ENCODE measurements at regions not wholly inside any gene's neighbourhood (a gene's known extent, or its start where the extent isn't known, plus 50 kb on each side); places are given as distances from the start of the nearest gene placed in this dataset.

DNA sequence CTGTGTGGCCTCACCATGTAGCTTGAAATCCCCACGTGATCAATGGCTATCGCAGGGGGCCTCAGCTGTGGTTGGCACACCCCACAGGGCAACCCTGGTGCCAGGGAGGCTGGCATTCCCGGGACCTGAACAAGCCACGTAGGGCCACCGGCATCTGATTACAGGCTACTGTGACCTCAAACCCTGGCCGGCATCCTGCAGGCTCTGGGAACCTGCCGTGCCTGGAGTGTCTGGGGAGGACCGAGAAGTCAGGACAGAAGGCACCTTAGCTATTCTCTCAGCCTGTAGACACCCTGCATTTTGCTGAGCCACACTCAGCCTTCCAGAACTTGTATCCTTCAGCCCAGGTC, 213.0 kb downstream of the GLI2 start:
- DNase-seq (ENCODE audit: low read depth in 2 of 3, low spot score in 2 of 3): no peak

DNA sequence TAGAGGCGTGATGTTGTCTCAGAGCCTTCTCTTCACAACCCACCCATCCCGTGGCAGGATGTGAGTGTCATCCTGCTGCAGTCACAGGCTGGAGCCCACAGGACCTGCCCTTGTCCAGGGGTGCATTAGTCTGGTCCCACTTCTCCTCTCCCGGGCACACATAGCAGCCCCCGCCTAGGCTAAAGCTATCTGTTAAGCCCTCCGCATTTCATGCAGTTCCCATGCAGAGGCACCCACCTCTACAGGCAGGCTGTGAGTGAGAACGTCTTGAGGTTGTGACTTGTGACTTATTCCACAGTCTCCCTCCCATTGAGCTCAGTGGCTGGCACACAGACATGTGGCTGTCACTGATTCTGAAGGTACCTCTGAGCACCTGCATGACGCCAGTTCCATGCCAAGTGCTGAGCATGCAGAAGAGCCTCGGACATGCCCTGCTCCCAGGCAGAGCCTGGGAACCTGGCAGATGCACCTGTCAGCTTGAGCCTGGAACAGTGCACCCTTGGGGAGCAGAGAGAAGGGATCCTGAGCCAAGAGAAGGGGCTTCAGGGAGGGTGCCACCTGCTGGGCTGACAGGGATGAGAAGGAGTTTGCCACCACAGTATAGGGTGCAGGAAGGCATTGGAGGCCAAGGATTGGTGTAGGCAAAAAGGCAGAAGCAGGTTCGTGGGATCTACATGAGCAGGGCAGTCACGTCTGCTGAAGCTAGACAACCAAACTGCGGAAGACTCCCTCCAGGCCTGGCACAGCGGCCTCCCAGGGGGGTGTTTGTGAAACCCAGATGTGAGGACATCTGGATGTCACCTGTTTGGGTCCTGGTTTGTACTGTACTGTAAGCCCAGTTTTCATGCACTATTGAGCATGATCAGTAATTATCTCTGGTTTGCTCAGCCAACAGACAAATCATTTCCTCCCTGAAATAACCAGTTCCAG, 213.6 kb downstream of the GLI2 start:
- DNase-seq (ENCODE audit: low read depth in 2 of 3, low spot score in 2 of 3): no peak

DNA sequence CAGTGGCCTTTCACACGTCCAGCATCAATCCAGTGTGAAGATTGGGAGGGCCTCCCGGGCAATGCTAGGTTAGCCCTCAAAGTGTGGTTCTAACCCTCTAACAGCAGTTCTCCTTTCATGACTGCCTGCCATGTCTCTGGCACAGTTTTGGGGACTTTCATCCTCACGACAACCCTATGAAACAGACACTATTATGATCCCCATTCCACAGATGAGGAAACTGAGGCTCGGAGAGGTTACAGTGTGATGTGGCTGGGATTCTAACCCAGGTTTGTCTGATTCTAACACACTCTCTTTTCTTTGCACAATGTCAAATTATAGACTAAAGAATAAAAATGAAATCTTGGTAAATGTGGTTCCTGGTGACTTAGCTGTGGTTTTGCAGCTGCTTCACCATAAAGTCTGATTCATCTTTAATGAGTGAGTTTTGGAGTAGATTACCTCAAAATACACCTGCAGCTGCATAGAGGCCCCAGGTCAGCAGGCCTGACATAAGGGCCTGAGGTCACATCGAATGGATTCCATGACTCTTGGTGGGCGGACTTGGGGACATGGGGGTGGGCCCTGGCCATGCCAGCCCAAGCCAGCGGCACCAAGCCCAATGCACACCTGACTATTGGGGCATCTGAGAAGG, 214.4 kb downstream of the GLI2 start:
- DNase-seq (ENCODE audit: low read depth in 2 of 3, low spot score in 2 of 3): no peak

DNA sequence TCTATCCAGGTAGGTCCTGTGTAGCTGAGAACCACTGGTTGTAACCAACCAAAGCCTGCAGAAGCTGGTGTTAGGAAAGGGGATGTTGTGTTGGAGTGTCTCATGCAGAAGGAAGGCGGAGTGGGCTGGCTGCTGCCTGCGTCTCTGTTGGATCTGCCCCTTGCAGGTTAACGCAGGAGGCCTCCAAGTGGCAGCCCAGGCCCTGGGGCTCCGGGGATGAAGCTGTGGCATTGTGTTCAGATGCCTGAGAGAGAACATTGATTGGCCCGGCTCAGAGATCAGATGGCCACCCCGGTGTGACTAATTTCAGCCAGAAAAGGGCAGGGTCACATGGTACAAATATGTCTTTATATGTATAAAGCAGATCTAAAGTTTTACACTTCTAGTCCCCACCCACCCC, 216.0 kb downstream of the GLI2 start:
- DNase-seq (ENCODE audit: low read depth in 2 of 3, low spot score in 2 of 3): no peak

DNA sequence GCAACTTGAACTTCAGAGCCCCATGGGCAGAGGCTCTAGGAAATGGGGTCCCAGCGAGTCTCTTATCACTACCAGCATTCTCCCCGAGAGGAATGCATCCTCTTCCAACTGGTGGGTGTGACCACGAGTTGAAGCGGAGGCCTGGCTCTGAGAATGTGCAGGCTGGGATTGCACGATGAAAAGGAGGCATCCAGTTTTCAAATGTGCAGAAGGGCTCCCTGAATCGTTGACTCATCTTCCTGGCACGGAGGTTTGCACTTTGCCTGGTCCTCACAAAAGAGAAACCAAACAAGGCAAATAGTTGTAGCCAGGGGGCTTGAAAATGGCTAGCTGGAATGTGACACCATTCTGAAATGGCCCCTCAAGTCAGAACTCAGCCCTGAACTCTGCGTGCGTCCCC, 216.7 kb downstream of the GLI2 start:
- no peak for DNase-seq (ENCODE audit: low read depth in 2 of 3, low spot score in 2 of 3)

DNA sequence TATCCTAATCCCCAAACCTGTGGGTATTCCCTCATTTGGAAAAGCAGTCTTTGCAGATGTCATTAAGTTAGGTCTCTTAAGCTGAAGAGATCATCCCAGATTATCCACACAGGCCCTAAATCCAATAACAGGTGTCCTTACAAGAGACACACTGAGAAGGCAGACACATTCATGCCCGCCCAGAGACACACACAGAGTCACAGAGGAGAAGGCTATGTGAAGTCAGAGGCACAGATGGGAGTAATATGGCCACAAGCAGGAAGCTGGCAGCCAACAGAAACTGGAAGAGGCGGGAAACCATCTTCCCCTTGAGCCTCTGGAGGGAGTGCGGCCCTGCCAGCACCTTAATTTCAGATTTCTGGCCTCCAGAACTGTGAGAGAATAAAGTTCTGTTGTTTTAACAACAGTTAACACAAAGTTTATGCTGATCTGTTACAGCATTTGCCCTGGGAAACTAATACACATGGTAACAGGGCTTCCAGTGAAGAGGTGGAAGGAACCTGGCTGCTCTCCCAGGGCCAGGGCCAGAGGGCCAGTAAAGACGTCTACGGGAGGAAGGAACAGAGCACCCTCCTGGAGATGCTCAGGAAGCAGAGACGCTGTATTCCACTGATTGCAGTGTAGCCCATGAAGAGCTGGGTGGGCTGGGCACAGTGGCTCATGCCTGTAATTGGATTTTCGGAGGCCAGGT, 217.5 kb downstream of the GLI2 start:
- no peak for DNase-seq (ENCODE audit: low read depth in 2 of 3, low spot score in 2 of 3)

DNA sequence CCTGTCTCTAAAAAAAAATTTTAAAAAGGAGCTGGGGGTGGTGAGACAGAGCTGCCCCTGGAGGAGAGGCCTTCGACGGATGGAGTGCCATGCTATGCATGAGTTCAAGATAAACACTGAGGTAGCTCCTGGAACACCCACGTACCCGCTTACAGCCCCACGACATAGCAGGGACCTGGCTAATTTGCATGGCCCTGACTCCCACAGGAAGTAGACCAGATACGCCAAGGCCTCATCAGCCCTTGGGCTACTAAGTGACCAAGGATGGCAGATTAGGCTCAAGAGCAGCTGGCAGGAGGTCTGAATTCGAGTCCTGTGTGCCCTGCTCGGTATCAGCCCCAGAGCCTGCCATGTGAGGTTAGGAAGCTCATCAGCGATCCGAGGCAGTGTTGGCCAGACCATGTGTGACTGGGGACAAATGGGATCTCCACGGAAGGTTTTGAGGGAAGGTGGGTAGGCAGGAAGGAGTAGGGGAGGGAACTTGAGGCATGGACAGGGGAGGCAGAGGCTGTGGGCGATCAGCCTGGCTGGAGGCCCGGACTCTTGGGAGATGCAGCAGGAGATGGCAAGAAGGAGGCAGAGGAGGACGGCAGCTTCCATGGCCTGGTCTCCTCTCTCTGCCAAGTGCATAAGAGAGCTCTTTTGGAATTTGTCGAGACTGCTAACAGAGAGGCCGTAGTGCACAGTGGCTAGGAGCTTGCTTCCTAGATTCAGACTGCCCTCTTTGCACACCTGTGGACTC, 218.3 kb downstream of the GLI2 start:
- DNase-seq (ENCODE audit: low read depth in 2 of 3, low spot score in 2 of 3): no peak

DNA sequence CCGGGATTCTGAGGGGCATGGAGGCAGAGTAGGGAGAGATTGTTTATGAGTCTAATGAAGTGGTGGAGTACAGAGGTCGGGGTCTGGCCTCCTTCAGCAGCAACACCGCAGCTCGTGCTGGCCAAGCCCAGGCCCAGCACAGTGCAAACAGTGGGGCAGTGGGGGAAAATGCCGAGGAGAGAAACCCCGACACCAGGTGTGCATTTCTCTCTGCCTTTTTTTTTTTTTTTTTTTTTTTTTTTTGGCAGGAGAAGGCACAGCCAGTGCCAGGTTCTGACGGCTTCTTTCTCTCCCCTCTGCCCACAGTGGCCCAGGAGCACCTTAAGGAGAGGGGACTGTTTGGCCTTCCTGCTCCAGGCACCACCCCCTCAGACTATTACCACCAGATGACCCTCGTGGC, 219.3 kb downstream of the GLI2 start:
- no peak for DNase-seq (ENCODE audit: low read depth in 2 of 3, low spot score in 2 of 3)

DNA sequence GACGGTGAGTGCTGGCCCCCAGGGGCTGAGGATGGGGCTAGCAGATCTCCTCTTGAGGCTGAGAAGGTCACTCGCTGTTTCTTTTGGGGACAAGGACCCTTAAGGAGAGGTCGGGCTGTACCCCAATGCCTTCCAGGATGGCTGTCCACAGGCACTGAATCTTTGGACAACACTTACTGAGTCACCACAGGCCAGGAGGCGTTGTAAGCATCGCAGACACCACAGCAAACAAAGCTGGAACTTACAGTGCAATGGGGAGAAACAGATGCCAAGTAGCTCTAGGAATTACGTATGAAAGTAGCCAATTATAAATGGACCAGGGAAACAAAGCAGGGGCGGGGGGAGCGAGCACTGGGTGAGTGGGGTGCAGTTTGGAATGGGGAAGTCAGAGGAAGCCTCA, 219.8 kb downstream of the GLI2 start:
- DNase-seq (ENCODE audit: low read depth in 2 of 3, low spot score in 2 of 3): no peak

DNA sequence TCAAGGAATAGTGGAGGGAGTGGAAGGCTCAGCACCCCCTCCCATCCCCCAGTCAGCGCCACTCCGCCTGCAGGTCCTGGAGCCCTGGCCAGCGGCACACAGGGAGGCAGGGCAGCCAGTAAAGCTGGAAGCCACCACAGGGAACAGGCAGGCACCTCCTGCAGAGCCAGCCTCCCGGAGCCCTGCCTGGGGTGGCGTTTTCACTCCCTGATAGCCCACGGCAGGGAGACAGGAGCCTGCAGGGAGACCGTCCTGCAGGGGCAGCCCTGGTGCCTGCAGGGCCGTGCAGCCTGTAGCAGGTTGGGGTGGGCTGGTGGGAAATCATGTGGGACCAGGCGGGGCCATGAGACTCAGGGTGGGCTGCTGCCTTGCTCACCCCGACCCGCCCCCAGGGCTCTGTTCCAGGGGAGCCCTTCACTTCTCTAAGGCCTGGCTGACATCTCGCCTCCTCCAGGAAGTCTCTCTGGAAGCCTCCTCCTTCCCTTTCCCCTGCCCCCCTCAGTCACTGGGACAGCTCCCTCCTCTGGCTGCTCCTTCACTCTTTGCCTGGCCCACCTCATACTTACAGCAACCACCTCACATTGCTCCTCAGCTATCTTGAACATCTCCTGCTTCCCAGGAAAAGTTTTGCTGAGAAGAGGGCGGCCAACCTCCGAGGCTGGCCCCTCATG, 221.0 kb downstream of the GLI2 start:
- no peak for DNase-seq (ENCODE audit: low read depth in 2 of 3, low spot score in 2 of 3)

DNA sequence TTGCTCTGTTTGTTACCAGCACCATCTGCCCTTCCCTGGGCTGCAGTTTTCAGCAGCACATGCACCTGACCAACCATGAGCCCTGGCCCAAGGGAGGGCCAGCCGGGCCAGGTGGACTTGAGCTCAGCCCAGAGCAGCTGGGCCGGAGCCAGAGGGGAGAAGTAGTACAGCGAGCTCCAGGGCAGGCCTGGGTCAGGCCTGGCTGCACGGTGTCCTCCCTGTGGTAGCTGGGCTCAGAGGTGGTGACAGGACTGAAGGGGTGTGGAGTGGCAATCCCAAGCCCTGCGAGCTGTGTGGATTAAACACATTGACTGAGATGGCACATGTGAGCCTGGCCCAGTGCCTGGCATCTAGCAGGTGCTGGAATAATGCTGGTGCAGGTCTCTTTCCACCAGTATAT, 222.2 kb downstream of the GLI2 start:
- no peak for DNase-seq (ENCODE audit: low read depth in 2 of 3, low spot score in 2 of 3)

DNA sequence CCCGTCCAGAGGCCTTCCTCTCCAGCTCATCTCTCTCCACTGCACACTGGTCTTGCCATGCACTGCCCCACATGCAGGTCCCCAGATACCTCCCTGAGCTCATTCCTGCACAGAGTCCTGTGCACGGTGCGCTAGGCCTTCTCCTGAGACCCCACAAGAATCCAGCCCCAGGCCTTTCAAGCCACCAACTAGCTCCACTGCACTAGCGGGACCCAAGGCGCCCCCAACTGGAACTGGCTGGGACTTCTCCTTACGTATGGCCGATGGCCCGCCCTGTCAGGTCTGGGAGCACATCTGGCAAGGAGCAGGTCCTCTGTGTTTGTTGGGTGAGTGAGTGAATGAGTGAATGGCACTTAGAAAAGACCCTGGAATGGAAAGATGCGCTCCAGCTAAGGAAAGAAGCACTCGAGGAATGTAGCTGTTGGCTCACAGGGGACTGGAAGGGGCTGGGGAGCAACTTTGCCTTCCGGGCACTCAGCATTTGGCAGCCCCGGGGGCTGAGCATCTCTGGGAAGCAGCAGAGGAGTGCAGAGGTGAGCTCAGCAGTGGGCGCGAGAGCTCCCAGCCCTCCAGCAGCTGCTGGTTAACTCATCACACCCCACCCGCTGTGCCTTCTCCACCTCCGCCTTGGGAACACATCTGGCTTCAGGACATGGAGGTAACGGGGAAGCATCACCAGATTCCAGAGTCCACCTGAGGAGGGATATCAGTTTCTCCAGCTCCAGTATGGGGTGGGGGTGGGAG, 223.1 kb downstream of the GLI2 start:
- no peak for DNase-seq (ENCODE audit: low read depth in 2 of 3, low spot score in 2 of 3)

DNA sequence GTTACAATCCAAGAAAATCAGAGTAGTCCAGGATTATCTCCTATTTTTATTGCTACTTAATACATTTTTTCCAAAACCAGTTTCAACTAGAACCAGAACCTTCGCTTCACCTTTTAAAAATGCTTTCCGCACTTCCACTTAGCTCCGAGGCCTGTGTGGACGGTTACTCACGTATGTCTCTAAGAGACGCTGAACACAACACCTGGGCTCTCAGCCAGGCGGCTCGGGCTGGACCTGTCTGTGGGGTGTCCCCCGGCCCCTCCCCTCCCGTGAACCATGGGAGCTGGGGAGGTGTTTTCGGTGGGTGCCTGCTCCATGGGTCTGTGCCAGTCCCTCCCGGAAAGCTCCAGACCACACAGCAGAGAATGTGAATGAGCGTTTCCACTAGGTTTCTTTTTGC, 223.8 kb downstream of the GLI2 start:
- no peak for DNase-seq (ENCODE audit: low read depth in 2 of 3, low spot score in 2 of 3)

DNA sequence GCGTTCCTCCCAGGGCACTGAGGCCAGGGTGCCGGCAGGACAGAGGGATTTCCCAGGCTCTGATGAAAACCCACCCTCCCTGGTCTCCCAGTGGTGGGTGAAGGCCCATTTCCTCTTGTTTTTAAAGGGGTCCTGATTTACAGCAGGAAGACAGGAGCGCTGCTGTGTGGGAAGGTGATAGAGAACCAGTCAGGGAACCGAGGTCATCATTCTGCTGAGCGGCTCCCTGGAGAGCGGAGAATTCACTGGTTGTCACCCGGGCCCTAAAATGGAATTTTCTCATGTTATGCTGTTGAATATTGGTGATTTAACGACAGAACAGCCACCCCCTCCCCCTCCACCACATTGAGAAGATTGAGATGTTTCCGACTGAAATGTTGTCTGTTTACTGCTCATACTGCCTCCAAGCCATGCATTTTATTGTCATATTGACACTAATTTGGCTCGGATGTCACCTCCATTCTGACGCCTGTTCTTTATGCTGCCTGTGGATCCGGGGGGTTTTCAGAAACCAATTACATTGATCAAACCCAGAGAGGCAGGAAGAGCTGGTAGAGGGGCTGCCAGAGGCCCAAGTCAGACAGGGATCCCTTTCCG, 225.2 kb downstream of the GLI2 start:
- no peak for DNase-seq (ENCODE audit: low read depth in 2 of 3, low spot score in 2 of 3)

DNA sequence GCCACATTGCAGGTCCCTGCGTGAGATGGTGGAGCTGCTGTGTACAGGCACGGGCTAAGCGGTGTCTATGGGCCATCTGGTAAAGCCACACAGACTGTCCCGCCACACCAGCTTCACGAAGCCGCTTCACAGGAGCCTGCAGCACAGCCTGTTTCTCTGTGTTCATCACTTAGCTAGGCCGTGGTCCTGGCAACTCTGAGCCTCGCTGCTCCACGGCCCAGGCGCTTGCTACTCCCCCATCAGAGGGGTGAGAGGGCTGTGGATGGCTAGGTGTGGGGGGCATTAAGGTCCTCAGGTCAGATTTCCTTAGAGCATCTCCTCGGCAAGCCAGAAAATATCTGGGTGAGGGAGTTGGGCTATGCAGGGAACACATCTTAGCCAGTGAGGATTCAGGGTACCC, 225.7 kb downstream of the GLI2 start:
- DNase-seq (ENCODE audit: low read depth in 2 of 3, low spot score in 2 of 3): no peak

DNA sequence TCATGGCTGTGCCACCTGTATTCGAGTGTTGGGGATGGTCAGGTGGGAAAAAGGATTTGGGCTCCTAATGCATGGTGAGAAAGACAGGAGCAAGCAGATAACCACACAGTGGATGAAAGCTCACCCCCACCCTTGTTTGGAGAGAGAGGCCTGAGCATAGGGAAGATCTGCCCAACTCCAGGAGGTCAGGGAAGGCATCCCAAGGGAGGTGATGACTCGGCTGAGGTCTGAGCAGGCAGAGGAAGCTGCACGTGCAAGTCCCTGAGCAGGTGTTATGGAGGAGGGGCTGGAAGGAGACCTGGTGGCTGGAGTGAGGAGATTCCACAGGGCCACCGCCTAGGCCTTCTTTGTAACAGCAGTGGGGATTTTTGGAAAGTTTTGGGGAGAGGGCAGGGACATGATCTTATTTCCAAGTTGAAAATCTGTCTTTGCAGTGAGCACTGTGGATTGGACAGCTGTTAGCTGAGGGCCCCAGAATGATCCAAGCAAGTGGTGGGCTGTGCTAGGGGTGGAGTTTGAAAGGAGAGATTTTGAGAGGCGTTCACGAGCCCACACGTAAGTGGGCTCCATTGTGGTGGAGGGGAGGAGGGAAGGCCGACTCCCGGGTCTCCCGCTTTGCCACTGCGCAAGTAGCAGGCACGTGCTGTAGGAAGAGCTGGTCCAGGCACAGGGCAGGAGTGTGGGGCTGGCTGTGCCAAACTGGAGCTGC, 228.5 kb downstream of the GLI2 start:
- DNase-seq (ENCODE audit: low read depth in 2 of 3, low spot score in 2 of 3): no peak

DNA sequence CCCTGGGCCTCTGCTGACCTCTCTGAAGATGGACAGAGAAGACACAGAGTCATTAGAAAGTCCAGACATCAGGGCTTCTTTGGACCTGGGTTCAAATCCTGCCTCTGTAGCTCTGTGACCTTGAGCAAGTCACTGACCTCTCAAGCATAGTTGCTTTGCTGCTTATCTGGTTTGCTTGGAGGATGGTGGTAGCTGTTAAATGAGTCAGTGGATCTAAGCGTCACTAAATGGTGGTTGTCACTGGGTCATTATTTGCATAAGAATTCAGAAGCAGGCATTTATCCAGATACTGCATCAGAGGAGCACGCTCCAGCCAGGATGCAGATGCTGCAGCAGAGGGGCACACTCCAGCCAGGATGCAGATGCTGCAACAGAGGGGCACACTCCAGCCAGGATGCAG, 229.2 kb downstream of the GLI2 start:
- DNase-seq (ENCODE audit: low read depth in 2 of 3, low spot score in 2 of 3): no peak

DNA sequence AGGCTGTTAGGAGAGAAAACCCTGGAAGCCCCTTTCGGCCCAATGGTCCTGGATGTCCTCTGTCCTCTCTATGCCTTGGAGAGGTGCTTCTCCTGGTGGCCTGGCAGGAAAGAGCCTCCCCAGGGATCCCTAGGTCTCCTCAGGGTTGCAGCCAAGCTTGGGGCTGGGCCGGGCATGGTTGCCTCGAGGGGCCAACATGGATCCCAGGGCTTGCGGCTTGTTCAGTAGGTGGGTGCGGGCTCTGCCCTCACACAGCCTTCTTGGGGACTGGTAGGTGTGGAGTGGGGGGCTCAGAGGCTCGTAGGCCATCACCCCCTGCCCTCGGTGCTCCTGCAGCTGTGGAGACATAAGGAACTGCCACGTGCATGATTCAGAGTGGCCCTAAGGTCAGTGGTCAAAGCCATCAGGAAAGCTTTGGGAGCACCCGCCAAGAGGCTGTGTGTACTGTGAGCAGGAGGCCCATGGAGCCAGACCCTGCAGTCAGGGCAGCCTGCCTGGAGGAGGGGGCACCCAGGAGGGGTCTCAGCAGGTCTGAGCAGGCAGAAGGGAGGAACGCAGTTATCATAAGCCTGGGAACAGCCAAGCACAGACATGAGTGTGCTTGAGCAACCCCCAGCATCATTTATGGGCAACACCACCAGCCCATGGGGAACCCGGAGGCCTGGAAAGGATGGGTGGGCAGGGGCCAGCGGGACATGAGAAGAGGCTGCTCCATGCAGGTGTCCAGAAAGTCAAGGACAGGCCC, 231.0 kb downstream of the GLI2 start:
- no peak for DNase-seq (ENCODE audit: low read depth in 2 of 3, low spot score in 2 of 3)

All from activated CD8-positive, alpha-beta memory T cell treated with anti-CD3 and anti-CD28 coated beads for 48 hours (primary cell).